WTC11 (cell line): ENCODE measurements at regions not wholly inside any gene's neighbourhood (a gene's known extent, or its start where the extent isn't known, plus 50 kb on each side); places are given as distances from the start of the nearest gene placed in this dataset.

Source experiments
- ATAC-seq: fragments of 200-7000 bp; cut with Tn5 transposase; 2 replicates; pipeline ENCODE4 v1.10.0; 2021; ENCODE audit warnings: mild to moderate bottlenecking, moderate library complexity
- CTCF ChIA-PET: fragments of 300-600 bp; sonication (Branson Sonifier 250); formaldehyde crosslinking; loops from one replicate; lab custom pipeline; 2021; ENCODE audit warnings: antibody characterized with exemption; lab: Charles Lee
- POLR2A ChIA-PET: fragments of 350-600 bp; sonication (Branson Sonifier 250); formaldehyde crosslinking; loops from one replicate; lab custom pipeline; 2021; ENCODE audit warnings: antibody characterized with exemption; lab: Charles Lee
- DNase-seq: peaks from one replicate; pipeline ENCODE4 v3.0.0; 2021; ENCODE audit warnings: low spot score
- H3K27ac Mint-ChIP-seq: 2 replicates; pipeline ENCODE4 v1.8.0; 2021; ENCODE audit warnings: mixed read lengths
- H3K27me3 Mint-ChIP-seq: 2 replicates; pipeline ENCODE4 v1.8.0; 2021; ENCODE audit warnings: low read depth, mild to moderate bottlenecking, moderate library complexity, mixed read lengths
- H3K36me3 Mint-ChIP-seq: 2 replicates; pipeline ENCODE4 v1.8.0; 2021; ENCODE audit warnings: mixed read lengths
- H3K4me1 Mint-ChIP-seq: 2 replicates; pipeline ENCODE4 v1.8.0; 2022; ENCODE audit warnings: mixed read lengths
- H3K4me3 Mint-ChIP-seq: 2 replicates; pipeline ENCODE4 v1.8.0; 2021; ENCODE audit warnings: mild to moderate bottlenecking, moderate library complexity, mixed read lengths
- H3K9me3 Mint-ChIP-seq: 2 replicates; pipeline ENCODE4 v1.8.0; 2021; ENCODE audit warnings: mixed read lengths
- ATF1 ChIP-seq: sonication (generic); formaldehyde crosslinking; IDR thresholded peaks from 2 replicates; pipeline ENCODE4 v1.8.1; 2023; ENCODE audit warnings: mild to moderate bottlenecking, moderate library complexity, missing genetic modification reagents
- CREM ChIP-seq: sonication (generic); formaldehyde crosslinking; IDR thresholded peaks from 2 replicates; pipeline ENCODE4 v1.8.1; 2022; ENCODE audit warnings: mild to moderate bottlenecking, missing genetic modification reagents, moderate library complexity
- ELF4 ChIP-seq: sonication (generic); formaldehyde crosslinking; IDR thresholded peaks from 2 replicates; pipeline ENCODE4 v1.8.1; 2022; ENCODE audit warnings: low read depth, mild to moderate bottlenecking, moderate library complexity, missing genetic modification reagents
- EMX1 ChIP-seq: fragments of 250-450 bp; sonication (Bioruptor Pico); IDR thresholded peaks from 2 replicates; pipeline ENCODE4 v1.8.0; 2021; ENCODE audit warnings: mild to moderate bottlenecking
- ESRRA ChIP-seq: sonication (generic); formaldehyde crosslinking; IDR thresholded peaks from 2 replicates; pipeline ENCODE4 v1.8.1; 2022; ENCODE audit warnings: mild to moderate bottlenecking, missing genetic modification reagents, borderline replicate concordance
- FOXP1 ChIP-seq: sonication (generic); formaldehyde crosslinking; IDR thresholded peaks from 2 replicates; pipeline ENCODE4 v1.8.0; 2022; ENCODE audit warnings: missing genetic modification reagents, mild to moderate bottlenecking, moderate library complexity, borderline replicate concordance
- GRHL2 ChIP-seq: fragments of 250-450 bp; sonication (Bioruptor Pico); IDR thresholded peaks from 2 replicates; pipeline ENCODE4 v1.8.0; 2022; ENCODE audit warnings: mild to moderate bottlenecking, moderate library complexity; ENCODE audit not compliant: insufficient replicate concordance, severe bottlenecking
- MXD4 ChIP-seq: fragments of 250-450 bp; sonication (Bioruptor Pico); IDR thresholded peaks from 2 replicates; pipeline ENCODE4 v1.8.0; 2021; ENCODE audit warnings: mild to moderate bottlenecking, moderate library complexity, borderline replicate concordance
- NFE2L1 ChIP-seq: sonication (generic); formaldehyde crosslinking; IDR thresholded peaks from 2 replicates; pipeline ENCODE4 v1.8.1; 2023; ENCODE audit warnings: missing genetic modification reagents
- NFYB ChIP-seq: sonication (generic); formaldehyde crosslinking; conservative IDR thresholded peaks from 2 replicates; pipeline ENCODE4 v1.8.0; 2022; ENCODE audit warnings: low read depth, missing genetic modification reagents
- NR3C1 ChIP-seq: sonication (generic); formaldehyde crosslinking; conservative IDR thresholded peaks from 2 replicates; pipeline ENCODE4 v1.8.1; 2023; ENCODE audit warnings: low read depth, mild to moderate bottlenecking, missing genetic modification reagents
- SOX15 ChIP-seq: fragments of 250-450 bp; sonication (Bioruptor Pico); IDR thresholded peaks from 2 replicates; pipeline ENCODE4 v1.9.0; 2021; ENCODE audit warnings: mild to moderate bottlenecking
- TEAD1 ChIP-seq: sonication (generic); formaldehyde crosslinking; IDR thresholded peaks from 2 replicates; pipeline ENCODE4 v1.8.0; 2022; ENCODE audit warnings: mild to moderate bottlenecking, missing genetic modification reagents
- TP53 ChIP-seq: sonication (generic); formaldehyde crosslinking; IDR thresholded peaks from 2 replicates; pipeline ENCODE4 v1.8.1; 2023; ENCODE audit warnings: mild to moderate bottlenecking, missing genetic modification reagents
- ZNF121 ChIP-seq: sonication (generic); formaldehyde crosslinking; IDR thresholded peaks from 2 replicates; pipeline ENCODE4 v1.8.0; 2023; ENCODE audit warnings: missing genetic modification reagents
- ZNF416 ChIP-seq: fragments of 250-450 bp; sonication (Bioruptor Pico); IDR thresholded peaks from 2 replicates; pipeline ENCODE4 v1.9.0; 2021; ENCODE audit warnings: mild to moderate bottlenecking, inconsistent platforms
- TF ChIP-seq, protein P1 (sequence below): sonication (generic); formaldehyde crosslinking; IDR thresholded peaks from 2 replicates; pipeline ENCODE4 v1.8.0; 2022; ENCODE audit warnings: mild to moderate bottlenecking, missing genetic modification reagents
- TF ChIP-seq, protein P2 (sequence below): fragments of 250-450 bp; sonication (Bioruptor Pico); IDR thresholded peaks from 2 replicates; pipeline ENCODE4 v1.9.0; 2021; ENCODE audit warnings: mild to moderate bottlenecking
- TF ChIP-seq, protein P3 (sequence below): sonication (generic); formaldehyde crosslinking; IDR thresholded peaks from 2 replicates; pipeline ENCODE4 v1.8.1; 2022; ENCODE audit warnings: missing genetic modification reagents, borderline replicate concordance
- TF ChIP-seq, protein P4 (sequence below): fragments of 250-450 bp; sonication (Bioruptor Pico); conservative IDR thresholded peaks from 2 replicates; pipeline ENCODE4 v1.9.0; 2021; ENCODE audit warnings: mild to moderate bottlenecking
- TF ChIP-seq, protein P5 (sequence below): sonication (generic); formaldehyde crosslinking; IDR thresholded peaks from 2 replicates; pipeline ENCODE4 v1.8.1; 2022; ENCODE audit warnings: mild to moderate bottlenecking, moderate library complexity, missing genetic modification reagents

DNA sequence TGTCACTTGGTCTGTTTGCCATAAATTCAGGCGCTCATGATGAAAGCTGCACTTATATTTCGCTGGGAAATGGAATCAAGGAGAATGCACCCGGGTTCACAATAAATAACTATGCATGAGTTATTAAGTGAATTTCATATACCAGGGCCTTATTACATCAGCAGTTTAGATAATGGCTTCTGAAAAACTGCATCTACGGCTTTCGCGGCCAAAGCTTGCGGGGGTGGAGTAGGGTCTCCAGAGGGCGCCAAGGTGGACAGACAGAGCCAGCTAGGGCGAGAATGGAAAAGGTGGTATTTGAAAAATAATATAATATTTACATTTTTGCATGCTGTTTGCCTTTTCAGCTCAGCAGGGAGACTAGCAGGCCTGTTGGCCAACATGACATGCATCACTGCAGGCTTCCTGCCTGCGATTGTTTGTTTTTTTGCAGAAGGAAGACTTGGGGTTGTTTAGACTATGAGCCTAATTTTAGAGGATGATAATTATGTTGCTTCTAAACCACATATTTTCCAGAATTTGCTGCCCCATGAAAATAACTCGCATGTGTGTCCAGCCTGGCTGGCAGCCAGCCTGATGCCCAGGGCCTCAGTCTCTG lies 173.8 kb upstream of the IRX3 start:
- peaks cover 18% of the 10 kb centered on the region for H3K36me3 Mint-ChIP-seq
- no peaks in the 10 kb centered on the region for H3K27me3 Mint-ChIP-seq
- H3K27ac Mint-ChIP-seq: no peak overlapping the region
- H3K9me3 Mint-ChIP-seq: peaks cover 27% of the 10 kb centered on the region
- DNase-seq (no peak), ATAC-seq (no peak)
- no peak for TF ChIP-seq FOXP1
- TF ChIP-seq, protein P1, sequence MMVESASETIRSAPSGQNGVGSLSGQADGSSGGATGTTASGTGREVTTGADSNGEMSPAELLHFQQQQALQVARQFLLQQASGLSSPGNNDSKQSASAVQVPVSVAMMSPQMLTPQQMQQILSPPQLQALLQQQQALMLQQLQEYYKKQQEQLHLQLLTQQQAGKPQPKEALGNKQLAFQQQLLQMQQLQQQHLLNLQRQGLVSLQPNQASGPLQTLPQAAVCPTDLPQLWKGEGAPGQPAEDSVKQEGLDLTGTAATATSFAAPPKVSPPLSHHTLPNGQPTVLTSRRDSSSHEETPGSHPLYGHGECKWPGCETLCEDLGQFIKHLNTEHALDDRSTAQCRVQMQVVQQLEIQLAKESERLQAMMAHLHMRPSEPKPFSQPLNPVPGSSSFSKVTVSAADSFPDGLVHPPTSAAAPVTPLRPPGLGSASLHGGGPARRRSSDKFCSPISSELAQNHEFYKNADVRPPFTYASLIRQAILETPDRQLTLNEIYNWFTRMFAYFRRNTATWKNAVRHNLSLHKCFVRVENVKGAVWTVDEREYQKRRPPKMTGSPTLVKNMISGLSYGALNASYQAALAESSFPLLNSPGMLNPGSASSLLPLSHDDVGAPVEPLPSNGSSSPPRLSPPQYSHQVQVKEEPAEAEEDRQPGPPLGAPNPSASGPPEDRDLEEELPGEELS (CRISPR knock-in tag): no peak
- ChIA-PET POLR2A (no interaction called here), CTCF (no interaction called here)
- peaks cover 36% of the 10 kb centered on the region for H3K4me1 Mint-ChIP-seq
- no peak overlapping the region for H3K4me3 Mint-ChIP-seq

DNA sequence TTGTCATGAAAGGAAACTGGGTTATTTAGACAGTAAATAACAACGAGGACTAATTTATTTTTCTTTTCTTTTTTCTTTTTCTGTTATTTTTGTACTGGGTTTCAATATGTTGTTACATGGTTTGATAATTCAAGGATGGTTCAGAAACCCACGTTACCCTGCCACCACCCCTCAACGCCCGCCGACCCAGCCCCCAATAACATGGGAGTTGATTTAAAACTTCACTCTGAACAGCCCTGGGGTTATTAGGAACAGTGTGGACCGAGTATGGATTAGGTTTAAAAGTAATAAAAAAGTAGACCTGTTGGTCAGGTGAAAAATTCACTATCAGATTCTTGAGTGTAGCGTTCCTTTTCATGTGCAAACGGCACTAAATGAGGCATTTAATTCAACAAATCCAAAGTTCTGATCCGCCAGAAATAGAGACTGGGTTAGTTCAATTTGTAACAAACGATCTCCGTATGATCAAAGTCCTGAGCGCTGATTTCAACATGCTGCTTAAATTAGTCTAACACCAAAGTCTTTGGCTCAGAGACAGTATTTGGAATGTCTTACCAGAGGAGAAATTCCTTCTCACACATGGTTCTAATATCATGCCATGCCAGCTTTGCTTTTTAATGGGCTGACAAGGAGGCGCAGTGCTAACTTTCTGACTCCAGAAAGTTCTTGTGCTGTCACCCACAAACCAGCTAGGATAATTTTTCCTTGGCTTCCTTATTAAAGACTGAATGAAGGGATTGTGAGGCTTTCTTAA lies 173.1 kb upstream of the IRX3 start:
- peaks cover 17% of the 10 kb centered on the region for H3K36me3 Mint-ChIP-seq
- peaks cover 20% of the 10 kb centered on the region for H3K9me3 Mint-ChIP-seq
- H3K4me3 Mint-ChIP-seq: no peak overlapping the region
- DNase-seq (no peak), ATAC-seq (no peak)
- POLR2A ChIA-PET: interaction anchor here (1.2 kb wide), 1 partner anchor 312 kb away, joined by 3 read pairs; no protein-coding TSS in a partner anchor
- CTCF ChIA-PET: no interaction called here
- no peaks in the 10 kb centered on the region for H3K27me3 Mint-ChIP-seq
- TF ChIP-seq ESRRA: no peak
- peaks cover 43% of the 10 kb centered on the region for H3K4me1 Mint-ChIP-seq
- H3K27ac Mint-ChIP-seq: no peak overlapping the region

DNA sequence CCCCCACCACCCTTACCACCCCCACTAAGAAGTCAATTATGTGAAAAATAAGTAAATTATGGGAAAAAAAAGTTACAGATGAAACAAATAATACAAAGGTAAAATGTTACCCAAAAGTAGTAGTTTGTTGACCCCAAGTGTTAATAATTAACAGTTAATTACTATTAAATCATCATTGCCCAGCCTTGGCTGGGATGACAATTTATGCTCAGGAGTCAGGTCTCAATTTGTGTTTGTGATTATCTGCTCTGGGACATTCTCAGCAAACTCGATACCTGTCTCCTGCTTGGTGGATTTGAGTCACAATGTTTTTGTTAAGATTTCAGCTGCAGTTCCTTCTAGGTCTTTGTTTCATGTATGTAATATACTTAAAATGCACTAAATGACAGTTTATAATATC lies 172.3 kb upstream of the IRX3 start:
- TF ChIP-seq NFE2L1 (CRISPR knock-in tag) (no peak), ZNF121 (no peak), NFYB (CRISPR knock-in tag) (no peak), MXD4 (CRISPR knock-in tag) (no peak), TP53 (CRISPR knock-in tag) (no peak)
- TF ChIP-seq, protein P2, sequence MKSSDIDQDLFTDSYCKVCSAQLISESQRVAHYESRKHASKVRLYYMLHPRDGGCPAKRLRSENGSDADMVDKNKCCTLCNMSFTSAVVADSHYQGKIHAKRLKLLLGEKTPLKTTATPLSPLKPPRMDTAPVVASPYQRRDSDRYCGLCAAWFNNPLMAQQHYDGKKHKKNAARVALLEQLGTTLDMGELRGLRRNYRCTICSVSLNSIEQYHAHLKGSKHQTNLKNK (CRISPR knock-in tag): no peak
- TF ChIP-seq, protein P3, sequence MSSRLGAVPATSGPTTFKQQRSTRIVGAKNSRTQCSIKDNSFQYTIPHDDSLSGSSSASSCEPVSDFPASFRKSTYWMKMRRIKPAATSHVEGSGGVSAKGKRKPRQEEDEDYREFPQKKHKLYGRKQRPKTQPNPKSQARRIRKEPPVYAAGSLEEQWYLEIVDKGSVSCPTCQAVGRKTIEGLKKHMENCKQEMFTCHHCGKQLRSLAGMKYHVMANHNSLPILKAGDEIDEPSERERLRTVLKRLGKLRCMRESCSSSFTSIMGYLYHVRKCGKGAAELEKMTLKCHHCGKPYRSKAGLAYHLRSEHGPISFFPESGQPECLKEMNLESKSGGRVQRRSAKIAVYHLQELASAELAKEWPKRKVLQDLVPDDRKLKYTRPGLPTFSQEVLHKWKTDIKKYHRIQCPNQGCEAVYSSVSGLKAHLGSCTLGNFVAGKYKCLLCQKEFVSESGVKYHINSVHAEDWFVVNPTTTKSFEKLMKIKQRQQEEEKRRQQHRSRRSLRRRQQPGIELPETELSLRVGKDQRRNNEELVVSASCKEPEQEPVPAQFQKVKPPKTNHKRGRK (CRISPR knock-in tag): no peak
- ChIA-PET CTCF (no interaction called here), POLR2A (interaction anchor here (1.2 kb wide), 1 partner anchor 313 kb away, joined by 3 read pairs; no protein-coding TSS in a partner anchor)
- H3K27me3 Mint-ChIP-seq: no peaks in the 10 kb centered on the region
- peaks cover 45% of the 10 kb centered on the region for H3K4me1 Mint-ChIP-seq
- DNase-seq (no peak), ATAC-seq (no peak)
- peaks cover 15% of the 10 kb centered on the region for H3K9me3 Mint-ChIP-seq
- H3K27ac Mint-ChIP-seq: no peak overlapping the region
- H3K36me3 Mint-ChIP-seq: peaks cover 10% of the 10 kb centered on the region
- H3K4me3 Mint-ChIP-seq: no peak overlapping the region

DNA sequence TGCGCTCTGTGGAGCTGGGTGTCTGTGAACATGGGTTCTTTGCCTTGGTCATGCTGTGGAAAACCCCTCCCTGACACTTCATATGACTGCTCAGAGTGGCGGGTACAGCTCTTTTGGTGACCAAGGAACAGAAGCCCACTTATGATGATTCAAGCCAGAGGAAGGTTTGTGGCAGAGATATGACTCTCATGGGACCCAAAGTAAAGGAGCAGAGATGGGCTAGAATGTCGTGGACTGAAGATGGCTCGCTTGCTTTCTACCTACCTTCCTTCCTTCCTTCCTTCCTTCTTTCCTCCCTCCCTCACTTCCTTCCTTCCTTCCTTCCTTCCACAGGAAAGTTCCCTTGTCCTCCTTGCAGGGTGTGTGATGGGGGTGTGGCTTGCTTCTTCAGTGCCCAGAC lies 169.7 kb upstream of the IRX3 start:
- H3K9me3 Mint-ChIP-seq: peaks cover 3% of the 10 kb centered on the region; the same call in 1 of the 2 replicates
- no peaks in the 10 kb centered on the region for H3K36me3 Mint-ChIP-seq
- no peaks in the 10 kb centered on the region for H3K27me3 Mint-ChIP-seq
- H3K4me1 Mint-ChIP-seq: peaks cover 33% of the 10 kb centered on the region
- ATAC-seq (no peak), DNase-seq (no peak)
- no peak overlapping the region for H3K27ac Mint-ChIP-seq
- ChIA-PET POLR2A (no interaction called here), CTCF (no interaction called here)
- no peak overlapping the region for H3K4me3 Mint-ChIP-seq
- TF ChIP-seq SOX15 (no peak), NR3C1 (CRISPR knock-in tag) (no peak), ELF4 (CRISPR knock-in tag) (no peak), CREM (CRISPR knock-in tag) (no peak), GRHL2 (no peak), ZNF416 (CRISPR knock-in tag) (no peak), ATF1 (no peak), EMX1 (no peak), TEAD1 (CRISPR knock-in tag) (no peak)
- TF ChIP-seq, protein P4, sequence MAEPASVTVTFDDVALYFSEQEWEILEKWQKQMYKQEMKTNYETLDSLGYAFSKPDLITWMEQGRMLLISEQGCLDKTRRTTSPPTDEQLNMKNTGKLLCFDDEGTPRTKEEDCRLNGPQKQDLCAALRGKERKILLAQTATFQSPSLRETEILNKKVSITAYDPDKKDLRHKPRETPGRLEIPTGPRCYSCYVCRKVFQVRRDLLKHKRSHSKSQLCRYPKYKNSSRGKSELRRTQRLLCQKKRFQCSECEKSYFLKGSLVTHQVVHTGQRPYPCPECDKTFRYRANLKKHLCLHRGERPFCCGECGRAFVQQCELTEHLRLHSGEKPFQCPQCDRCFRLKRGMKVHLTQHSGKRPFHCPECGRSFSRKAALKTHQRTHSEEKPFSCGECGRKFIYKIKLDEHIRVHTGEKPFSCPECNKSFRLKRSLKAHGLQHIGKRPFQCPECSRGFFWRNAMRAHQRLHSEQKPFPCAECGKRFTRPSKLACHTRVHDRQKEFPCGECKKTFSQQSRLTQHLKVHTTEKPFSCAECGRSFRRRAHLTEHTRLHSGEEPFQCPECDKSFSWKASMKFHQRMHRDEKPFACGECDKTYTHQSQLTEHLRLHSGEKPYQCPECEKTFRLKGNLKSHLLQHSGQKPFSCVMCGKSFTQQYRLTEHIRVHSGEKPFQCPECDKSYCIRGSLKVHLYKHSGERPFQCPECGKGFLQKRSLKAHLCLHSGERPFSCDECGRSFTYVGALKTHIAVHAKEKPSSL (CRISPR knock-in tag): no peak
- TF ChIP-seq, protein P5, sequence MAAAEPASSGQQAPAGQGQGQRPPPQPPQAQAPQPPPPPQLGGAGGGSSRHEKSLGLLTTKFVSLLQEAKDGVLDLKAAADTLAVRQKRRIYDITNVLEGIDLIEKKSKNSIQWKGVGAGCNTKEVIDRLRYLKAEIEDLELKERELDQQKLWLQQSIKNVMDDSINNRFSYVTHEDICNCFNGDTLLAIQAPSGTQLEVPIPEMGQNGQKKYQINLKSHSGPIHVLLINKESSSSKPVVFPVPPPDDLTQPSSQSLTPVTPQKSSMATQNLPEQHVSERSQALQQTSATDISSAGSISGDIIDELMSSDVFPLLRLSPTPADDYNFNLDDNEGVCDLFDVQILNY: no peak
